Mesothelial cell of epicardium (in vitro differentiated cells): ENCODE measurements at regions not wholly inside any gene's neighbourhood (a gene's known extent, or its start where the extent isn't known, plus 50 kb on each side); places are given as distances from the start of the nearest gene placed in this dataset.
A peak's percentile ranks its signal among the peaks of the same experiment; 100 is the strongest.

ENCODE experiments used
- DNase-seq, 2 experiments: peaks; one replicate each; pipeline ENCODE4 v3.0.0; 2021; ENCODE audit warnings: low spot score in 2 of 2; ENCODE audit not compliant: unreplicated experiment in 2 of 2
- H3K27ac Mint-ChIP-seq: 2 replicates; pipeline ENCODE4 v1.8.0; 2021; ENCODE audit warnings: mixed read lengths
- H3K27me3 Mint-ChIP-seq: 2 replicates; pipeline ENCODE4 v1.8.0; 2021; ENCODE audit warnings: low read depth, mixed read lengths
- H3K36me3 Mint-ChIP-seq: 2 replicates; pipeline ENCODE4 v1.8.0; 2021; ENCODE audit warnings: mixed read lengths
- H3K4me1 Mint-ChIP-seq: 2 replicates; pipeline ENCODE4 v1.8.0; 2021; ENCODE audit warnings: mixed read lengths
- H3K4me3 Mint-ChIP-seq: 2 replicates; pipeline ENCODE4 v1.8.0; 2021; ENCODE audit warnings: mild to moderate bottlenecking, moderate library complexity, mixed read lengths
- H3K9me3 Mint-ChIP-seq: 2 replicates; pipeline ENCODE4 v1.8.0; 2021; ENCODE audit warnings: mixed read lengths
- CTCF ChIP-seq: fragments of 200-600 bp; sonication (generic); IDR thresholded peaks from one replicate; pipeline ENCODE4 v1.5.0; 2021; ENCODE audit warnings: antibody characterized with exemption; ENCODE audit not compliant: unreplicated experiment

- no peak for TF ChIP-seq CTCF
- Mint-ChIP-seq H3K4me3 (no peak overlapping the region), H3K9me3 (peaks cover 3% of the 10 kb centered on the region), H3K36me3 (peaks cover 5% of the 10 kb centered on the region), H3K4me1 (peaks cover 54% of the 10 kb centered on the region), H3K27me3 (no peaks in the 10 kb centered on the region), H3K27ac (peak overlapping the region; percentile 91)
- no peak for DNase-seq
These were observed 268.7 kb upstream of the THRB start for GRCh38 chr3:24763393-24763792.

GRCh38 chr3:24764236-24764915, 269.7 kb upstream of the THRB start:
- DNase-seq = no peak
- peaks cover 54% of the 10 kb centered on the region for H3K4me1 Mint-ChIP-seq
- TF ChIP-seq CTCF = no peak
- peaks cover 3% of the 10 kb centered on the region for H3K9me3 Mint-ChIP-seq
- peaks cover 5% of the 10 kb centered on the region for H3K36me3 Mint-ChIP-seq
- H3K27ac Mint-ChIP-seq = peak overlapping the region; percentile 91
- H3K4me3 Mint-ChIP-seq = no peak overlapping the region
- no peaks in the 10 kb centered on the region for H3K27me3 Mint-ChIP-seq

GRCh38 chr3:24765399-24765798, 270.7 kb upstream of the THRB start:
- no peak for TF ChIP-seq CTCF
- Mint-ChIP-seq H3K9me3 (peaks cover 3% of the 10 kb centered on the region), H3K36me3 (no peaks in the 10 kb centered on the region), H3K27ac (peak overlapping the region; percentile 68), H3K4me1 (peaks cover 54% of the 10 kb centered on the region), H3K4me3 (no peak overlapping the region), H3K27me3 (no peaks in the 10 kb centered on the region)
- DNase-seq = no peak

GRCh38 chr3:24769918-24770317, 275.3 kb upstream of the THRB start:
- H3K27me3 Mint-ChIP-seq = no peaks in the 10 kb centered on the region

GRCh38 chr3:24773798-24774197, 279.1 kb upstream of the THRB start:
- peak overlapping the region; percentile 0 for H3K27ac Mint-ChIP-seq
- H3K4me3 Mint-ChIP-seq = no peak overlapping the region
- DNase-seq = peak; percentile 44 to 72
- peaks cover 10% of the 10 kb centered on the region for H3K36me3 Mint-ChIP-seq
- H3K27me3 Mint-ChIP-seq = no peaks in the 10 kb centered on the region
- peaks cover 19% of the 10 kb centered on the region for H3K4me1 Mint-ChIP-seq
- peaks cover 12% of the 10 kb centered on the region for H3K9me3 Mint-ChIP-seq
- peak; percentile 52 for TF ChIP-seq CTCF

More at GRCh38 chr3:24769918-24770317, 275.3 kb upstream of the THRB start:
- no peak for TF ChIP-seq CTCF
- Mint-ChIP-seq H3K36me3 (no peaks in the 10 kb centered on the region), H3K4me3 (no peak overlapping the region), H3K27ac (no peak overlapping the region), H3K4me1 (peaks cover 39% of the 10 kb centered on the region), H3K9me3 (peaks cover 3% of the 10 kb centered on the region)
- no peak for DNase-seq
